CD4-positive, alpha-beta T cell treated with Interleukin-17A for 4 hours (primary cell): ENCODE measurements at regions not wholly inside any gene's neighbourhood (a gene's known extent, or its start where the extent isn't known, plus 50 kb on each side); places are given as distances from the start of the nearest gene placed in this dataset.
"Not testable (repeated sequence)": the region's sequence is repeated elsewhere in the genome, so short reads cannot be mapped to it uniquely, and the experiment has no call there.

Source experiments
- DNase-seq: peaks from one replicate; pipeline ENCODE4 v3.0.0-alpha.2; 2020; ENCODE audit warnings: mixed read lengths

- no peak for DNase-seq
Measured at GRCh38 chr1:244271691-244272308, 179.9 kb downstream of the ADSS2 start.

- peak; percentile 79 for DNase-seq
Measured at GRCh38 chr1:244272471-244273261, 179.0 kb downstream of the ADSS2 start.

GRCh38 chr1:244273262-244273844, 178.4 kb downstream of the ADSS2 start:
- DNase-seq: no peak

- DNase-seq: peak; percentile 23
Measured at GRCh38 chr1:244273845-244274619, 177.7 kb downstream of the ADSS2 start.

- no peak for DNase-seq
Measured at GRCh38 chr1:244276646-244277045, 175.1 kb downstream of the ADSS2 start.

- no peak for DNase-seq
Measured at GRCh38 chr1:244280201-244280600, 171.5 kb downstream of the ADSS2 start.

- no peak for DNase-seq
Measured at GRCh38 chr1:244280859-244281258, 170.8 kb downstream of the ADSS2 start.

- no peak for DNase-seq
Measured at GRCh38 chr1:244283772-244284171, 167.9 kb downstream of the ADSS2 start.

- no peak for DNase-seq
Measured at GRCh38 chr1:244284641-244285156, 167.0 kb downstream of the ADSS2 start.

- DNase-seq: no peak
Measured at GRCh38 chr1:244286341-244286740, 165.4 kb downstream of the ADSS2 start.

GRCh38 chr1:244287726-244288125, 164.0 kb downstream of the ADSS2 start:
- DNase-seq: no peak

GRCh38 chr1:244288663-244289062, 163.0 kb downstream of the ADSS2 start:
- no peak for DNase-seq

- DNase-seq: no peak
Measured at GRCh38 chr1:244289991-244290785, 161.5 kb downstream of the ADSS2 start.

GRCh38 chr1:244291236-244292201, 160.2 kb downstream of the ADSS2 start:
- no peak for DNase-seq

- no peak for DNase-seq
Measured at GRCh38 chr1:244294599-244295224, 157.0 kb downstream of the ADSS2 start.

GRCh38 chr1:244296003-244296402, 155.7 kb downstream of the ADSS2 start:
- DNase-seq: no peak

- DNase-seq: no peak
Measured at GRCh38 chr1:244296447-244296846, 155.3 kb downstream of the ADSS2 start.

GRCh38 chr1:244297087-244297486, 154.6 kb downstream of the ADSS2 start:
- DNase-seq: no peak

- no peak for DNase-seq
Measured at GRCh38 chr1:244297616-244298015, 154.1 kb downstream of the ADSS2 start.

GRCh38 chr1:244300029-244300375, 151.7 kb downstream of the ADSS2 start:
- not testable (repeated sequence) for DNase-seq
